H1 (cell line): ENCODE measurements at regions not wholly inside any gene's neighbourhood (a gene's known extent, or its start where the extent isn't known, plus 50 kb on each side); places are given as distances from the start of the nearest gene placed in this dataset.

Experiments used
- CHD2 ChIP-seq: IDR thresholded peaks from 2 replicates; pipeline ENCODE4 v1.6.1; 2012; ENCODE audit warnings: low read length, improper control_type of control experiment
- CHD7 ChIP-seq: fragments of 300-600 bp; sonication (generic); IDR thresholded peaks from 2 replicates; pipeline ENCODE4 v1.7.1; 2012; ENCODE audit warnings: low read length, moderate library complexity, mild to moderate bottlenecking, inconsistent platforms; ENCODE audit not compliant: insufficient replicate concordance
- CTBP2 ChIP-seq: IDR thresholded peaks from 2 replicates; pipeline ENCODE4 v1.7.0; 2011; ENCODE audit warnings: borderline replicate concordance, mild to moderate bottlenecking, moderate library complexity, mixed read lengths, low read length; ENCODE audit not compliant: insufficient read depth, insufficient read length
- EZH2 ChIP-seq: fragments of 200-600 bp; sonication (generic); IDR thresholded peaks from 2 replicates; pipeline ENCODE4 v1.7.1; 2012; ENCODE audit warnings: low read depth, mild to moderate bottlenecking, moderate library complexity, low read length, inconsistent platforms; ENCODE audit not compliant: severe bottlenecking
- FOSL1 ChIP-seq: IDR thresholded peaks from 2 replicates; pipeline ENCODE4 v1.6.1; 2011; ENCODE audit warnings: mild to moderate bottlenecking, low read depth, low read length, moderate library complexity; ENCODE audit not compliant: insufficient read depth
- KDM1A ChIP-seq: fragments of 200-600, 300-600 bp; sonication (generic); IDR thresholded peaks from 2 replicates; pipeline ENCODE4 v1.7.1; 2016; ENCODE audit warnings: mild to moderate bottlenecking, low read length, borderline replicate concordance
- KDM5A ChIP-seq: fragments of 200-600 bp; IDR thresholded peaks from 2 replicates; pipeline ENCODE4 v1.7.1; 2012; ENCODE audit warnings: mild to moderate bottlenecking, low read length, inconsistent platforms, mixed read lengths
- POLR2A ChIP-seq, 2 experiments: IDR thresholded peaks; 1 replicate in 1 of 2; 2 replicates in 1 of 2; pipeline ENCODE4 v1.6.1; 2011; ENCODE audit warnings: low read depth in 2 of 2, low read length in 2 of 2, mild to moderate bottlenecking in 2 of 2; ENCODE audit errors: control extremely low read depth in 1 of 2
- RXRA ChIP-seq: IDR thresholded peaks from 2 replicates; pipeline ENCODE4 v1.6.1; 2011; ENCODE audit warnings: low read depth, mild to moderate bottlenecking, low read length, moderate library complexity; ENCODE audit not compliant: insufficient read depth
- TF ChIP-seq, protein P1 (sequence below): IDR thresholded peaks from 2 replicates; pipeline ENCODE4 v1.6.1; 2012; ENCODE audit warnings: low read length, inconsistent platforms

GRCh38 chr1:188463919-188464318 lies 1635.2 kb downstream of the PLA2G4A start (continued):
- TF ChIP-seq CHD7 (no peak), KDM5A (no peak), RXRA (no peak), CHD2 (no peak), EZH2 (no peak), KDM1A (no peak), CTBP2 (no peak), FOSL1 (no peak), POLR2A (IDR thresholded peaks at IDR 0.05; ENCODE audit: control extremely low read depth in 1 of 2, low read depth in 2 of 2, low read length in 2 of 2) (no peak)
- TF ChIP-seq, protein P1, sequence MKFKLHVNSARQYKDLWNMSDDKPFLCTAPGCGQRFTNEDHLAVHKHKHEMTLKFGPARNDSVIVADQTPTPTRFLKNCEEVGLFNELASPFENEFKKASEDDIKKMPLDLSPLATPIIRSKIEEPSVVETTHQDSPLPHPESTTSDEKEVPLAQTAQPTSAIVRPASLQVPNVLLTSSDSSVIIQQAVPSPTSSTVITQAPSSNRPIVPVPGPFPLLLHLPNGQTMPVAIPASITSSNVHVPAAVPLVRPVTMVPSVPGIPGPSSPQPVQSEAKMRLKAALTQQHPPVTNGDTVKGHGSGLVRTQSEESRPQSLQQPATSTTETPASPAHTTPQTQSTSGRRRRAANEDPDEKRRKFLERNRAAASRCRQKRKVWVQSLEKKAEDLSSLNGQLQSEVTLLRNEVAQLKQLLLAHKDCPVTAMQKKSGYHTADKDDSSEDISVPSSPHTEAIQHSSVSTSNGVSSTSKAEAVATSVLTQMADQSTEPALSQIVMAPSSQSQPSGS, result no peak
